Neuronal stem cell (in vitro differentiated cells): ENCODE measurements at regions not wholly inside any gene's neighbourhood (a gene's known extent, or its start where the extent isn't known, plus 50 kb on each side); places are given as distances from the start of the nearest gene placed in this dataset.
A peak's percentile ranks its signal among the peaks of the same experiment; 100 is the strongest.

Source experiments
- DNase-seq: peaks from one replicate; pipeline ENCODE4 v3.0.0-alpha.2; 2013; ENCODE audit warnings: low spot score
- H2AFZ ChIP-seq: one replicate; pipeline ENCODE4 v1.6.1; 2013; ENCODE audit warnings: mild to moderate bottlenecking, low read length, inconsistent platforms
- H2AK5ac ChIP-seq: 2 replicates; pipeline ENCODE4 v1.6.1; 2013; ENCODE audit warnings: low read depth, mild to moderate bottlenecking, inconsistent platforms, low read length, moderate library complexity, mixed read lengths
- H2BK120ac ChIP-seq: 2 replicates; pipeline ENCODE4 v1.6.1; 2013; ENCODE audit warnings: low read depth, mild to moderate bottlenecking, inconsistent platforms, low read length, moderate library complexity, mixed read lengths
- H2BK12ac ChIP-seq: one replicate; pipeline ENCODE4 v1.6.1; 2013; ENCODE audit warnings: low read length, inconsistent platforms
- H2BK15ac ChIP-seq: 2 replicates; pipeline ENCODE4 v1.6.1; 2013; ENCODE audit warnings: mild to moderate bottlenecking, low read length, inconsistent platforms, mixed read lengths
- H2BK5ac ChIP-seq: one replicate; pipeline ENCODE4 v1.6.1; 2013; ENCODE audit warnings: inconsistent platforms, mild to moderate bottlenecking, low read length, moderate library complexity
- H3K14ac ChIP-seq: one replicate; pipeline ENCODE4 v1.6.1; 2013; ENCODE audit warnings: low read length, inconsistent platforms
- H3K18ac ChIP-seq: 2 replicates; pipeline ENCODE4 v1.6.1; 2013; ENCODE audit warnings: low read length, inconsistent platforms
- H3K23ac ChIP-seq: 2 replicates; pipeline ENCODE4 v1.6.1; 2013; ENCODE audit warnings: low read depth, mild to moderate bottlenecking, mixed read lengths, low read length, inconsistent platforms; ENCODE audit not compliant: poor library complexity
- H3K27ac ChIP-seq: replicated peaks from 3 replicates; pipeline ENCODE4 v1.5.1; 2013; ENCODE audit warnings: low read length, inconsistent platforms
- H3K27me3 ChIP-seq, 3 experiments: 2 replicates each; pipeline ENCODE4 v1.6.1; 2013; ENCODE audit warnings: low read length in 3 of 3, mild to moderate bottlenecking in 2 of 3, inconsistent platforms in 1 of 3, low read depth in 1 of 3, mixed read lengths in 1 of 3, moderate library complexity in 1 of 3; ENCODE audit not compliant: control insufficient read depth in 3 of 3, insufficient read depth in 3 of 3
- H3K36me3 ChIP-seq, 2 donors: replicated peaks in 1 of 2; 2 replicates each; pipeline ENCODE4 v1.6.1; 2013; ENCODE audit warnings: low read length in 2 of 2; ENCODE audit not compliant: control insufficient read depth in 2 of 2, insufficient read depth in 2 of 2
- H3K4ac ChIP-seq: 2 replicates; pipeline ENCODE4 v1.6.1; 2013; ENCODE audit warnings: inconsistent platforms, mild to moderate bottlenecking, low read length, moderate library complexity
- H3K4me1 ChIP-seq, 2 donors: 1 replicate in 1 of 2; 2 replicates in 1 of 2; pipeline ENCODE4 v1.6.1; 2013; ENCODE audit warnings: low read length in 2 of 2, low read depth in 1 of 2; ENCODE audit not compliant: control insufficient read depth in 2 of 2, insufficient read depth in 1 of 2
- H3K4me2 ChIP-seq: one replicate; pipeline ENCODE4 v1.6.1; 2013; ENCODE audit warnings: mild to moderate bottlenecking, low read length, inconsistent platforms; ENCODE audit not compliant: insufficient read depth, poor library complexity, severe bottlenecking
- H3K4me3 ChIP-seq, 2 donors: 2 replicates each; pipeline ENCODE4 v1.5.1; 2013; ENCODE audit warnings: low read length in 2 of 2, mild to moderate bottlenecking in 2 of 2, inconsistent platforms in 1 of 2, moderate library complexity in 1 of 2
- H3K79me1 ChIP-seq: one replicate; pipeline ENCODE4 v1.6.1; 2013; ENCODE audit warnings: low read depth, mild to moderate bottlenecking, inconsistent platforms, low read length, moderate library complexity
- H3K9ac ChIP-seq: one replicate; pipeline ENCODE4 v1.6.1; 2013; ENCODE audit warnings: mild to moderate bottlenecking, low read depth, low read length, inconsistent platforms; ENCODE audit not compliant: poor library complexity
- H3K9me3 ChIP-seq, 2 donors: replicated peaks in 1 of 2; 2 replicates each; pipeline versions ENCODE3 to v1.6.1; 2013; ENCODE audit warnings: low read length in 2 of 2, mild to moderate bottlenecking in 2 of 2, inconsistent platforms in 1 of 2, low read depth in 1 of 2, mixed read lengths in 1 of 2, moderate library complexity in 1 of 2; ENCODE audit not compliant: control insufficient read depth in 2 of 2, insufficient read depth in 1 of 2
- H4K8ac ChIP-seq: one replicate; pipeline ENCODE4 v1.6.1; 2013; ENCODE audit warnings: low read depth, mild to moderate bottlenecking, inconsistent platforms, low read length, moderate library complexity
- H4K91ac ChIP-seq: one replicate; pipeline ENCODE4 v1.6.1; 2013; ENCODE audit warnings: low read length, low read depth, mild to moderate bottlenecking, inconsistent platforms; ENCODE audit not compliant: poor library complexity
- WGBS, 2 donors: extraction: QIAGEN DNeasy Blood & Tissue Kit; methylation state at CpG; one replicate each; pipeline ENCODE4 v1.1.7; 2013; ENCODE audit warnings: missing lambda C conversion rate in 2 of 2, mixed read lengths in 1 of 2; ENCODE audit not compliant: insufficient read length in 2 of 2, insufficient replicate concordance in 1 of 2; ENCODE audit errors: extremely low coverage in 2 of 2; 5-methylcytosine and 5-hydroxymethylcytosine counted together

- H3K4me1 ChIP-seq: peaks cover 0 to 7% of the 10 kb centered on the region in 2 donors
- no peaks in the 10 kb centered on the region for H3K27me3 ChIP-seq
- H2BK120ac ChIP-seq: no peak overlapping the region
- no peak overlapping the region for H2BK12ac ChIP-seq
- no peak overlapping the region for H3K9ac ChIP-seq
- H3K4ac ChIP-seq: no peak overlapping the region
- H4K8ac ChIP-seq: no peak overlapping the region
- H3K4me3 ChIP-seq: peak overlapping the region in 1 of 2 donors; percentile 41
- H3K23ac ChIP-seq: no peak overlapping the region
- no peak overlapping the region for H2BK5ac ChIP-seq
- no peak overlapping the region for H2AK5ac ChIP-seq
- H3K9me3 ChIP-seq: no peaks in the 10 kb centered on the region
- H3K79me1 ChIP-seq: no peaks in the 10 kb centered on the region
- H3K4me2 ChIP-seq: no peak overlapping the region
- H2BK15ac ChIP-seq: no peak overlapping the region
- H3K27ac ChIP-seq: no peak overlapping the region
- no peak overlapping the region for H3K18ac ChIP-seq
- no peak overlapping the region for H2AFZ ChIP-seq
- no peaks in the 10 kb centered on the region for H3K36me3 ChIP-seq
- H3K14ac ChIP-seq: peak overlapping the region; percentile 27
- no peak for DNase-seq
- no peak overlapping the region for H4K91ac ChIP-seq
Observed at GRCh38 chr17:33806631-33807030, 448.5 kb upstream of the CCL2 start.

- Histone ChIP-seq H3K36me3 (no peaks in the 10 kb centered on the region), H2AFZ (no peak overlapping the region), H4K8ac (no peak overlapping the region), H2BK5ac (no peak overlapping the region), H3K4me3 (no peak overlapping the region), H3K23ac (no peak overlapping the region), H3K4me1 (peaks cover 0 to 8% of the 10 kb centered on the region in 2 donors), H2BK12ac (no peak overlapping the region), H3K9ac (no peak overlapping the region), H3K4me2 (no peak overlapping the region), H3K27me3 (no peaks in the 10 kb centered on the region), H3K4ac (no peak overlapping the region), H2BK15ac (no peak overlapping the region), H3K79me1 (no peaks in the 10 kb centered on the region), H3K9me3 (no peaks in the 10 kb centered on the region), H3K27ac (no peak overlapping the region), H3K14ac (no peak overlapping the region), H2BK120ac (no peak overlapping the region), H4K91ac (no peak overlapping the region), H2AK5ac (no peak overlapping the region), H3K18ac (no peak overlapping the region)
- no peak for DNase-seq
Observed at GRCh38 chr17:33809748-33810147, 445.3 kb upstream of the CCL2 start.

GRCh38 chr17:33811004-33811760, 443.9 kb upstream of the CCL2 start:
- Histone ChIP-seq H2BK12ac (no peak overlapping the region), H3K27me3 (no peaks in the 10 kb centered on the region), H3K9me3 (no peaks in the 10 kb centered on the region), H3K4me3 (no peak overlapping the region), H2AK5ac (no peak overlapping the region), H2BK5ac (no peak overlapping the region), H2BK15ac (no peak overlapping the region), H4K91ac (no peak overlapping the region), H3K23ac (no peak overlapping the region), H3K4me1 (peaks cover 0 to 8% of the 10 kb centered on the region in 2 donors), H3K27ac (no peak overlapping the region), H3K9ac (no peak overlapping the region), H3K18ac (no peak overlapping the region), H3K4me2 (no peak overlapping the region), H3K14ac (no peak overlapping the region), H4K8ac (no peak overlapping the region), H3K36me3 (no peaks in the 10 kb centered on the region), H2BK120ac (no peak overlapping the region), H3K79me1 (no peaks in the 10 kb centered on the region), H2AFZ (no peak overlapping the region), H3K4ac (no peak overlapping the region)
- no peak for DNase-seq
- WGBS, 2 donors: no CpG with 5 or more reads among the region's 7 CpGs

- no peak overlapping the region for H3K4me2 ChIP-seq
- no peak overlapping the region for H2AFZ ChIP-seq
- H3K36me3 ChIP-seq: no peaks in the 10 kb centered on the region
- H3K18ac ChIP-seq: no peak overlapping the region
- no peak overlapping the region for H2BK120ac ChIP-seq
- no peak overlapping the region for H2BK5ac ChIP-seq
- H3K14ac ChIP-seq: no peak overlapping the region
- no peaks in the 10 kb centered on the region for H3K79me1 ChIP-seq
- H2BK15ac ChIP-seq: no peak overlapping the region
- no CpG with 5 or more reads among the region's 4 CpGs for WGBS, 2 donors
- no peak overlapping the region for H2AK5ac ChIP-seq
- no peaks in the 10 kb centered on the region for H3K27me3 ChIP-seq
- H2BK12ac ChIP-seq: no peak overlapping the region
- no peak for DNase-seq
- H3K23ac ChIP-seq: no peak overlapping the region
- H3K4me1 ChIP-seq: peaks cover 0 to 8% of the 10 kb centered on the region in 2 donors
- no peak overlapping the region for H3K27ac ChIP-seq
- H4K91ac ChIP-seq: no peak overlapping the region
- no peak overlapping the region for H3K4ac ChIP-seq
- H3K9ac ChIP-seq: no peak overlapping the region
- no peak overlapping the region for H3K4me3 ChIP-seq
- no peaks in the 10 kb centered on the region for H3K9me3 ChIP-seq
- H4K8ac ChIP-seq: no peak overlapping the region
Observed at GRCh38 chr17:33811984-33812577, 443.0 kb upstream of the CCL2 start.
